IMR-90 (cell line): ENCODE measurements at regions not wholly inside any gene's neighbourhood (a gene's known extent, or its start where the extent isn't known, plus 50 kb on each side); places are given as distances from the start of the nearest gene placed in this dataset.
A peak's percentile ranks its signal among the peaks of the same experiment; 100 is the strongest.

Source experiments
- ATAC-seq: fragments of 200-7000 bp; cut with Tn5 transposase; 2 replicates; pipeline ENCODE4 v1.9.1; 2020; ENCODE audit warnings: low read depth, mild to moderate bottlenecking, moderate library complexity
- BruUV-seq: library from RNA; stranded (reverse); fragments of 400-500 nt; replicated peaks from 2 replicates; lab custom pipeline; 2021; lab: Mats Ljungman, UMichigan
- CTCF ChIA-PET: fragments of 300-600 bp; formaldehyde crosslinking; extraction: SDS; loops from one replicate; lab custom pipeline; 2021; ENCODE audit warnings: antibody characterized with exemption; lab: Yijun Ruan, JAX
- POLR2A ChIA-PET: fragments of 300-600 bp; sonication (Branson Sonifier 250); formaldehyde crosslinking; loops from one replicate; lab custom pipeline; 2022; ENCODE audit warnings: antibody characterized with exemption; ENCODE audit not compliant: unreplicated experiment; lab: Charles Lee
- DNase-seq: peaks from one replicate; pipeline ENCODE4 v3.0.0; 2013
- H2AFZ ChIP-seq: replicated peaks from 2 replicates; pipeline ENCODE3; 2013; ENCODE audit warnings: low read length, mild to moderate bottlenecking; ENCODE audit not compliant: poor library complexity
- H2AK5ac ChIP-seq: 2 replicates; pipeline ENCODE4 v1.6.1; 2013; ENCODE audit warnings: low read depth, low read length, inconsistent platforms
- H2AK9ac ChIP-seq: replicated peaks from 2 replicates; pipeline ENCODE3; 2013; ENCODE audit warnings: mild to moderate bottlenecking, low read depth, low read length, moderate library complexity; ENCODE audit not compliant: poor library complexity
- H2BK120ac ChIP-seq: 2 replicates; pipeline ENCODE4 v1.6.1; 2013; ENCODE audit warnings: low read depth, low read length, inconsistent platforms
- H2BK15ac ChIP-seq: 3 replicates; pipeline ENCODE4 v1.6.1; 2013; ENCODE audit warnings: low read depth, low read length, inconsistent platforms
- H2BK20ac ChIP-seq: 2 replicates; pipeline ENCODE4 v1.6.1; 2013; ENCODE audit warnings: low read depth, mild to moderate bottlenecking, inconsistent platforms, low read length, moderate library complexity
- H2BK5ac ChIP-seq: 2 replicates; pipeline ENCODE4 v1.6.1; 2013; ENCODE audit warnings: mild to moderate bottlenecking, low read depth, low read length, inconsistent platforms; ENCODE audit not compliant: poor library complexity, severe bottlenecking
- H3K14ac ChIP-seq: replicated peaks from 2 replicates; pipeline ENCODE4 v1.6.1; 2013; ENCODE audit warnings: low read depth, low read length, inconsistent platforms
- H3K18ac ChIP-seq: 2 replicates; pipeline ENCODE4 v1.6.1; 2013; ENCODE audit warnings: low read depth, low read length, control low read depth
- H3K23ac ChIP-seq: 2 replicates; pipeline ENCODE4 v1.6.1; 2013; ENCODE audit warnings: low read depth, low read length, inconsistent platforms
- H3K27ac ChIP-seq: 2 replicates; pipeline ENCODE4 v1.5.1; 2013; ENCODE audit warnings: mild to moderate bottlenecking, control low read depth, low read length; ENCODE audit not compliant: insufficient read depth
- H3K27me3 ChIP-seq: 2 replicates; pipeline ENCODE4 v1.6.1; 2013; ENCODE audit warnings: low read length; ENCODE audit not compliant: control insufficient read depth, insufficient read depth
- H3K36me3 ChIP-seq: 2 replicates; pipeline ENCODE4 v1.6.1; 2013; ENCODE audit warnings: low read length, mixed read lengths; ENCODE audit not compliant: control insufficient read depth, insufficient read depth
- H3K4ac ChIP-seq: 2 replicates; pipeline ENCODE4 v1.6.1; 2013; ENCODE audit warnings: low read depth, low read length, inconsistent platforms
- H3K4me1 ChIP-seq: 2 replicates; pipeline ENCODE4 v1.6.1; 2013; ENCODE audit warnings: low read length, mixed read lengths; ENCODE audit not compliant: control insufficient read depth, insufficient read depth
- H3K4me2 ChIP-seq: 2 replicates; pipeline ENCODE4 v1.6.1; 2013; ENCODE audit warnings: low read depth, mild to moderate bottlenecking, control low read depth, low read length, moderate library complexity
- H3K4me3 ChIP-seq: 2 replicates; pipeline ENCODE4 v1.5.1; 2013; ENCODE audit warnings: low read depth, mild to moderate bottlenecking, control low read depth, low read length, moderate library complexity; ENCODE audit not compliant: insufficient read depth
- H3K56ac ChIP-seq: 2 replicates; pipeline ENCODE4 v1.6.1; 2013; ENCODE audit warnings: low read length, inconsistent platforms; ENCODE audit not compliant: insufficient read depth; ENCODE audit errors: extremely low read depth
- H3K79me1 ChIP-seq, 2 experiments: 2 replicates each; pipeline ENCODE4 v1.6.1; 2013; ENCODE audit warnings: low read length in 2 of 2, inconsistent platforms in 1 of 2, low read depth in 1 of 2
- H3K9ac ChIP-seq: 2 replicates; pipeline ENCODE4 v1.6.1; 2013; ENCODE audit warnings: low read depth, low read length, control low read depth
- H3K9me1 ChIP-seq: 2 replicates; pipeline ENCODE4 v1.6.1; 2013; ENCODE audit warnings: low read length, inconsistent platforms; ENCODE audit not compliant: insufficient read depth
- H3K9me3 ChIP-seq: 2 replicates; pipeline ENCODE4 v1.6.1; 2013; ENCODE audit warnings: low read length; ENCODE audit not compliant: control insufficient read depth, insufficient read depth
- H4K20me1 ChIP-seq: 2 replicates; pipeline ENCODE4 v1.6.1; 2013; ENCODE audit warnings: low read length, inconsistent platforms; ENCODE audit not compliant: insufficient read depth
- H4K5ac ChIP-seq: 2 replicates; pipeline ENCODE4 v1.6.1; 2013; ENCODE audit warnings: mild to moderate bottlenecking, low read depth, low read length, control low read depth
- H4K8ac ChIP-seq, 2 experiments: 2 replicates each; pipeline ENCODE4 v1.6.1; 2013; ENCODE audit warnings: low read depth in 2 of 2, low read length in 2 of 2, control low read depth in 1 of 2, inconsistent platforms in 1 of 2
- H4K91ac ChIP-seq: 2 replicates; pipeline ENCODE4 v1.6.1; 2013; ENCODE audit warnings: low read depth, low read length, inconsistent platforms; ENCODE audit not compliant: insufficient read depth
- MAFK ChIP-seq: IDR thresholded peaks from 2 replicates; pipeline ENCODE4 v1.6.1; 2012; ENCODE audit warnings: low read depth, low read length, improper control_type of control experiment
- NFE2L2 ChIP-seq: fragments of 150-350 bp; IDR thresholded peaks from 2 replicates; pipeline ENCODE4 v1.6.1; 2016; ENCODE audit warnings: low read depth, mild to moderate bottlenecking, low read length
- whole genome bisulfite sequencing, 2 experiments: methylation state at CpG; one replicate each; pipeline versions ENCODE4 v1.1.5 to v1.1.7; 2013; ENCODE audit warnings: missing lambda C conversion rate in 2 of 2; ENCODE audit not compliant: insufficient read length in 1 of 2; ENCODE audit errors: extremely low coverage in 2 of 2; 5-methylcytosine and 5-hydroxymethylcytosine counted together
- dilution Hi-C: fragments of 300-500 bp; cut with HindIII; formaldehyde crosslinking; loops from one replicate; pipeline ENCODE4 v1.14.3; 2018; ENCODE audit warnings: low sequenced_read_pairs; ENCODE audit not compliant: unreplicated experiment
- in situ Hi-C: fragments of 300-500 bp; cut with MboI; formaldehyde crosslinking; loops from 3 replicates; pipeline ENCODE4 v1.14.3; 2019; ENCODE audit warnings: low sequenced_read_pairs, inconsistent platforms, mixed read lengths
- intact Hi-C: fragments of 100-400 bp; cut with micrococcal nuclease; formaldehyde crosslinking; loops from 2 replicates; pipeline ENCODE4 v1.10.0; 2022

DNA sequence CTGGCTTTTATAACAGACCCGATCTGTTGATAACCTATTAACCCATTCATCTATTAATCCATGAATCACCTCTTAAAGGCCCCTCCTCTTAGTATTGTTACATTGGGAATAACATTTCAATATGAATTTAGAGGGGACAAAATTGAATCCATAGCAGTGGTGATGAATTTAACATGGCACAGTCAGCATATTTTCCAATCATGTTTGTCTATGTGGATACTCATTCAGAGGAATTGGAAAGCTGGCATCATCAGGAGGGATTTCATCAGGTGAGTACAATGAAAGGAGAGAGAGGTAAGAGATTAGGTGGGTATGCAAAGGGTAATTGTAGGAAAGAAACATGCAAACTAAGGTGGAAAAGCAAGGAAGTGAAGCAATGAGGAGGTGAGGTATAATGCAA, 59.6 kb upstream of the FOXN2 start:
- ATAC-seq (no peak), DNase-seq (no peak)
- Histone ChIP-seq H4K8ac (no peak overlapping the region), H2BK120ac (no peak overlapping the region), H3K56ac (no peak overlapping the region), H2BK20ac (no peak overlapping the region), H3K27me3 (peaks cover 2% of the 10 kb centered on the region; the same call in 1 of the 2 replicates), H3K79me1 (no peaks in the 10 kb centered on the region), H4K20me1 (no peaks in the 10 kb centered on the region), H2BK15ac (no peak overlapping the region), H3K4me3 (no peak overlapping the region), H2AK9ac (no peak overlapping the region), H3K4me2 (no peak overlapping the region), H4K5ac (no peak overlapping the region), H3K18ac (no peak overlapping the region), H2AK5ac (no peak overlapping the region), H3K23ac (no peak overlapping the region), H3K9me1 (no peaks in the 10 kb centered on the region), H3K4me1 (peaks cover 2% of the 10 kb centered on the region), H3K14ac (no peak overlapping the region), H4K91ac (no peak overlapping the region), H3K4ac (no peak overlapping the region), H2BK5ac (no peak overlapping the region), H2AFZ (no peak overlapping the region), H3K9me3 (no peaks in the 10 kb centered on the region), H3K36me3 (no peaks in the 10 kb centered on the region), H3K9ac (no peak overlapping the region), H3K27ac (no peak overlapping the region)
- intact Hi-C loops, result no loop called here
- TF ChIP-seq MAFK (peak; percentile 33; the same call in 1 of the 2 replicates), NFE2L2 (no peak)
- WGBS, 2 experiments, result no CpG with 5 or more reads among the region's 1 CpG
- POLR2A ChIA-PET, result no interaction called here
- in situ Hi-C loops, result no loop called here
- no TSS peak for BruUV-seq
- dilution Hi-C loops, result no loop called here
- CTCF ChIA-PET, result no interaction called here
